ENCODE measurements at regions not wholly inside any gene's neighbourhood (a gene's known extent, or its start where the extent isn't known, plus 50 kb on each side); places are given as distances from the start of the nearest gene placed in this dataset.

DNA sequence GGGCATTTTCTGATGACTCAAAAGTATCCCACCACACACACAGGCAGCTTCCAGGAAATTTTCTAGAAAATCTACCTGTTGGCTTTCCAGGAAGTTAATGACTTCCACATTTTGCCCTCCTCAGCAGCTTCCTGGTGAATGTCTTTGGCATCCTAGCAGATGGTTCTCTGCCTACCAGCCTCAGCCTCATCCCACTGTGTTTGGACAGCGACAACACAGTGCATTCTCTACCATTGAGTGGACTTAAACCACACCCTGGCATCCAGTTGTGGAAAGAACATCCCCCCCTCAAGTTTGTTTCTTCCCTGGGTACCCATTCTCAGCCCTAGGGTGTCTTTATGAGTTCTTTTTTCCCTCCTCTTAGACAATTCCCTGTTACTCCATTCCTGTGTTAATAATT, 50.8 kb upstream of the GADL1 start:
- TF ChIP-seq, protein P1, sequence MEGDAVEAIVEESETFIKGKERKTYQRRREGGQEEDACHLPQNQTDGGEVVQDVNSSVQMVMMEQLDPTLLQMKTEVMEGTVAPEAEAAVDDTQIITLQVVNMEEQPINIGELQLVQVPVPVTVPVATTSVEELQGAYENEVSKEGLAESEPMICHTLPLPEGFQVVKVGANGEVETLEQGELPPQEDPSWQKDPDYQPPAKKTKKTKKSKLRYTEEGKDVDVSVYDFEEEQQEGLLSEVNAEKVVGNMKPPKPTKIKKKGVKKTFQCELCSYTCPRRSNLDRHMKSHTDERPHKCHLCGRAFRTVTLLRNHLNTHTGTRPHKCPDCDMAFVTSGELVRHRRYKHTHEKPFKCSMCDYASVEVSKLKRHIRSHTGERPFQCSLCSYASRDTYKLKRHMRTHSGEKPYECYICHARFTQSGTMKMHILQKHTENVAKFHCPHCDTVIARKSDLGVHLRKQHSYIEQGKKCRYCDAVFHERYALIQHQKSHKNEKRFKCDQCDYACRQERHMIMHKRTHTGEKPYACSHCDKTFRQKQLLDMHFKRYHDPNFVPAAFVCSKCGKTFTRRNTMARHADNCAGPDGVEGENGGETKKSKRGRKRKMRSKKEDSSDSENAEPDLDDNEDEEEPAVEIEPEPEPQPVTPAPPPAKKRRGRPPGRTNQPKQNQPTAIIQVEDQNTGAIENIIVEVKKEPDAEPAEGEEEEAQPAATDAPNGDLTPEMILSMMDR (IDR thresholded peaks at IDR 0.05), result no peak
- TF ChIP-seq POLR2A (IDR thresholded peaks at IDR 0.05) (no peak), POLR2AphosphoS5 (IDR thresholded peaks at IDR 0.05) (no peak)

All from stomach (tissue), 4 donors.